ENCODE measurements at regions not wholly inside any gene's neighbourhood (a gene's known extent, or its start where the extent isn't known, plus 50 kb on each side); places are given as distances from the start of the nearest gene placed in this dataset.

- WGBS (ENCODE audit: insufficient coverage) = 82% methylated on average over 7 of the region's 9 CpGs
- DNase-seq (no peak), ATAC-seq (ENCODE audit: low read depth) (no peak)
- H3K27ac ChIP-seq (ENCODE audit: low read length in 2 of 2) = no peak overlapping the region
- POLR2A ChIA-PET = no interaction called here
- no peaks in the 10 kb centered on the region for H3K9me3 ChIP-seq (ENCODE audit: control extremely low read depth in 1 of 3, control insufficient read depth in 2 of 3, insufficient read depth in 1 of 3, low read length in 2 of 3)
- no peaks in the 10 kb centered on the region for H3K9me3 Mint-ChIP-seq (ENCODE audit: insufficient read depth)
- H3K4me3 Mint-ChIP-seq = no peak overlapping the region
- no peaks in the 10 kb centered on the region for H3K4me1 Mint-ChIP-seq
- no peak overlapping the region for H3K27ac Mint-ChIP-seq
- TF ChIP-seq CTCF (IDR thresholded peaks at IDR 0.05) = no peak
- no peak for TF ChIP-seq EZH2 (IDR thresholded peaks at IDR 0.05; ENCODE audit: borderline replicate concordance, insufficient read depth, low read depth, low read length, poor library complexity, severe bottlenecking)
- CTCF ChIA-PET = no interaction called here
- no peak overlapping the region for H3K4me3 ChIP-seq (ENCODE audit: control extremely low read depth in 1 of 5, extremely low read depth in 1 of 5, insufficient read depth in 1 of 5, low read depth in 2 of 5, low read length in 4 of 5)
- no peak overlapping the region for H3K9ac ChIP-seq (ENCODE audit: low read length)
- peaks cover 7% of the 10 kb centered on the region for H3K27me3 Mint-ChIP-seq
- H4K20me1 ChIP-seq (ENCODE audit: control insufficient read depth, insufficient read depth, low read length, poor library complexity, severe bottlenecking) = no peaks in the 10 kb centered on the region
- peaks cover 0 to 6% (median 0%) of the 10 kb centered on the region in 4 experiments for H3K27me3 ChIP-seq (replicated peaks in 1 of 4; ENCODE audit: control extremely low read depth in 1 of 4, control insufficient read depth in 3 of 4, insufficient read depth in 4 of 4, low read length in 3 of 4)
- H3K4me2 ChIP-seq (replicated peaks; ENCODE audit: low read depth, low read length, poor library complexity, severe bottlenecking) = no peak overlapping the region
- no peak overlapping the region for H2AFZ ChIP-seq (ENCODE audit: insufficient read depth, low read depth, low read length, poor library complexity, severe bottlenecking)
- H3K4me1 ChIP-seq (ENCODE audit: control insufficient read depth in 2 of 2, insufficient read depth in 2 of 2, low read length in 2 of 2) = no peaks in the 10 kb centered on the region
- no peaks in the 10 kb centered on the region for H3K79me2 ChIP-seq (ENCODE audit: control insufficient read depth, insufficient read depth, low read length)
- no peaks in the 10 kb centered on the region for H3K36me3 ChIP-seq (replicated peaks in 1 of 2; ENCODE audit: control extremely low read depth in 1 of 2, control insufficient read depth in 1 of 2, extremely low read depth in 1 of 2, insufficient read depth in 2 of 2, low read length in 1 of 2)
- intact Hi-C loops (cut with micrococcal nuclease) = no loop called here
Observed at GRCh38 chr17:31696703-31697325, 162.2 kb downstream of the COPRS start.

- Histone ChIP-seq H3K4me2 (replicated peaks; ENCODE audit: low read depth, low read length, poor library complexity, severe bottlenecking) (no peak overlapping the region), H3K4me1 (ENCODE audit: control insufficient read depth in 2 of 2, insufficient read depth in 2 of 2, low read length in 2 of 2) (no peaks in the 10 kb centered on the region), H3K79me2 (ENCODE audit: control insufficient read depth, insufficient read depth, low read length) (no peaks in the 10 kb centered on the region), H3K9me3 (ENCODE audit: control extremely low read depth in 1 of 3, control insufficient read depth in 2 of 3, insufficient read depth in 1 of 3, low read length in 2 of 3) (no peaks in the 10 kb centered on the region), H3K9ac (ENCODE audit: low read length) (no peak overlapping the region), H3K27me3 (replicated peaks in 1 of 4; ENCODE audit: control extremely low read depth in 1 of 4, control insufficient read depth in 3 of 4, insufficient read depth in 4 of 4, low read length in 3 of 4) (peaks cover 0 to 6% (median 0%) of the 10 kb centered on the region in 4 experiments), H3K36me3 (replicated peaks in 1 of 2; ENCODE audit: control extremely low read depth in 1 of 2, control insufficient read depth in 1 of 2, extremely low read depth in 1 of 2, insufficient read depth in 2 of 2, low read length in 1 of 2) (no peaks in the 10 kb centered on the region), H2AFZ (ENCODE audit: insufficient read depth, low read depth, low read length, poor library complexity, severe bottlenecking) (no peak overlapping the region), H3K27ac (ENCODE audit: low read length in 2 of 2) (no peak overlapping the region), H3K4me3 (ENCODE audit: control extremely low read depth in 1 of 5, extremely low read depth in 1 of 5, insufficient read depth in 1 of 5, low read depth in 2 of 5, low read length in 4 of 5) (no peak overlapping the region), H4K20me1 (ENCODE audit: control insufficient read depth, insufficient read depth, low read length, poor library complexity, severe bottlenecking) (no peaks in the 10 kb centered on the region)
- no peak for TF ChIP-seq CTCF (IDR thresholded peaks at IDR 0.05)
- no peak for TF ChIP-seq EZH2 (IDR thresholded peaks at IDR 0.05; ENCODE audit: borderline replicate concordance, insufficient read depth, low read depth, low read length, poor library complexity, severe bottlenecking)
- intact Hi-C loops (cut with micrococcal nuclease) = no loop called here
- Mint-ChIP-seq H3K4me3 (no peak overlapping the region), H3K9me3 (ENCODE audit: insufficient read depth) (no peaks in the 10 kb centered on the region), H3K27me3 (peaks cover 7% of the 10 kb centered on the region), H3K27ac (no peak overlapping the region), H3K4me1 (no peaks in the 10 kb centered on the region)
- DNase-seq (no peak), ATAC-seq (ENCODE audit: low read depth) (no peak)
- POLR2A ChIA-PET = no interaction called here
- CTCF ChIA-PET = no interaction called here
- WGBS (ENCODE audit: insufficient coverage) = 93% methylated on average over 12 of the region's 12 CpGs
Observed at GRCh38 chr17:31696184-31696602, 162.9 kb downstream of the COPRS start.
